Activated CD8-positive, alpha-beta memory T cell treated with anti-CD3 and anti-CD28 coated beads for 36 hours (primary cell): ENCODE measurements at regions not wholly inside any gene's neighbourhood (a gene's known extent, or its start where the extent isn't known, plus 50 kb on each side); places are given as distances from the start of the nearest gene placed in this dataset.

Source experiments
- CTCF ChIA-PET: fragments of 350-600 bp; sonication (Branson Sonifier 250); formaldehyde crosslinking; loops from one replicate; lab custom pipeline; 2021; ENCODE audit warnings: antibody characterized with exemption; lab: Charles Lee
- POLR2A ChIA-PET: fragments of 350-600 bp; sonication (Branson Sonifier 250); formaldehyde crosslinking; loops from one replicate; lab custom pipeline; 2021; ENCODE audit warnings: antibody characterized with exemption; lab: Charles Lee

GRCh38 chr1:168980656-168981055, 125.8 kb upstream of the ATP1B1 start:
- ChIA-PET POLR2A (no interaction called here), CTCF (no interaction called here)

- POLR2A ChIA-PET, result no interaction called here
- CTCF ChIA-PET, result no interaction called here
Measured at GRCh38 chr1:168982778-168983177, 123.7 kb upstream of the ATP1B1 start.

- ChIA-PET POLR2A (no interaction called here), CTCF (interaction anchor here (1.1 kb wide), 1 partner anchor 121 kb away, joined by 3 read pairs; no protein-coding TSS in a partner anchor)
Measured at GRCh38 chr1:168987330-168987729, 119.2 kb upstream of the ATP1B1 start.

- POLR2A ChIA-PET, result no interaction called here
- CTCF ChIA-PET, result no interaction called here
Measured at GRCh38 chr1:168987923-168988322, 118.6 kb upstream of the ATP1B1 start.

GRCh38 chr1:168989985-168990384, 116.5 kb upstream of the ATP1B1 start:
- ChIA-PET POLR2A (no interaction called here), CTCF (no interaction called here)

- CTCF ChIA-PET, result no interaction called here
- POLR2A ChIA-PET, result no interaction called here
Measured at GRCh38 chr1:168991667-168992475, 114.6 kb upstream of the ATP1B1 start.

- CTCF ChIA-PET, result no interaction called here
- POLR2A ChIA-PET, result no interaction called here
Measured at GRCh38 chr1:169001353-169001752, 105.1 kb upstream of the ATP1B1 start.

GRCh38 chr1:169003864-169004516, 102.5 kb upstream of the ATP1B1 start:
- ChIA-PET POLR2A (no interaction called here), CTCF (no interaction called here)

GRCh38 chr1:169005776-169006175, 100.7 kb upstream of the ATP1B1 start:
- CTCF ChIA-PET, result no interaction called here
- POLR2A ChIA-PET, result no interaction called here

- CTCF ChIA-PET, result no interaction called here
- POLR2A ChIA-PET, result no interaction called here
Measured at GRCh38 chr1:169009666-169010065, 96.8 kb upstream of the ATP1B1 start.

GRCh38 chr1:169012416-169012815, 94.1 kb upstream of the ATP1B1 start:
- ChIA-PET CTCF (no interaction called here), POLR2A (no interaction called here)

GRCh38 chr1:169013821-169014220, 92.7 kb upstream of the ATP1B1 start:
- POLR2A ChIA-PET, result no interaction called here
- CTCF ChIA-PET, result no interaction called here

- CTCF ChIA-PET, result no interaction called here
- POLR2A ChIA-PET, result no interaction called here
Measured at GRCh38 chr1:169015464-169015863, 91.0 kb upstream of the ATP1B1 start.

- ChIA-PET POLR2A (interaction anchor here (0.6 kb wide), 1 partner anchor 330 kb away, joined by 3 read pairs; no protein-coding TSS in a partner anchor), CTCF (interaction anchor here (0.5 kb wide), 1 partner anchor 1149 kb away, joined by 3 read pairs; no protein-coding TSS in a partner anchor)
Measured at GRCh38 chr1:169018751-169019150, 87.7 kb upstream of the ATP1B1 start.

- POLR2A ChIA-PET, result interaction anchor here (0.6 kb wide), 1 partner anchor 329 kb away, joined by 3 read pairs; no protein-coding TSS in a partner anchor
- CTCF ChIA-PET, result no interaction called here
Measured at GRCh38 chr1:169019419-169020058, 87.0 kb upstream of the ATP1B1 start.

GRCh38 chr1:169020684-169021083, 85.8 kb upstream of the ATP1B1 start:
- POLR2A ChIA-PET, result no interaction called here
- CTCF ChIA-PET, result no interaction called here

GRCh38 chr1:169022648-169023047, 83.8 kb upstream of the ATP1B1 start:
- ChIA-PET CTCF (no interaction called here), POLR2A (no interaction called here)

GRCh38 chr1:169024255-169024654, 82.2 kb upstream of the ATP1B1 start:
- ChIA-PET POLR2A (no interaction called here), CTCF (no interaction called here)

GRCh38 chr1:169024800-169025271, 81.7 kb upstream of the ATP1B1 start:
- ChIA-PET CTCF (no interaction called here), POLR2A (no interaction called here)

GRCh38 chr1:169025412-169025811, 81.1 kb upstream of the ATP1B1 start:
- POLR2A ChIA-PET, result no interaction called here
- CTCF ChIA-PET, result no interaction called here
